Smooth muscle cell (in vitro differentiated cells): ENCODE measurements at regions not wholly inside any gene's neighbourhood (a gene's known extent, or its start where the extent isn't known, plus 50 kb on each side); places are given as distances from the start of the nearest gene placed in this dataset.

Experiments used
- DNase-seq: peaks from one replicate; lab custom pipeline; 2025; ENCODE audit not compliant: unreplicated experiment; lab: John Stamatoyannopoulos, UW
- H2AFZ ChIP-seq: fragments of 200-600 bp; sonication (generic); 2 replicates; pipeline ENCODE4 v1.6.0; 2016; ENCODE audit warnings: antibody characterized with exemption, low read depth, mild to moderate bottlenecking
- H3F3A ChIP-seq: fragments of 200-600 bp; sonication (generic); 2 replicates; pipeline ENCODE4 v1.6.0; 2017; ENCODE audit warnings: antibody characterized with exemption, low read depth
- H3K27ac ChIP-seq: fragments of 200-600 bp; sonication (generic); 2 replicates; pipeline ENCODE4 v1.5.1; 2016; ENCODE audit warnings: low read depth, mild to moderate bottlenecking
- H3K27me3 ChIP-seq: fragments of 200-600 bp; sonication (generic); 2 replicates; pipeline ENCODE4 v1.6.1; 2016; ENCODE audit warnings: low read depth, mild to moderate bottlenecking
- H3K36me3 ChIP-seq: fragments of 200-600 bp; sonication (generic); 2 replicates; pipeline ENCODE4 v1.5.1; 2016; ENCODE audit warnings: low read depth
- H3K4me1 ChIP-seq: fragments of 200-600 bp; sonication (generic); 2 replicates; pipeline ENCODE4 v1.5.1; 2016; ENCODE audit warnings: low read depth
- H3K4me2 ChIP-seq: fragments of 200-600 bp; sonication (generic); 2 replicates; pipeline ENCODE4 v1.6.0; 2016; ENCODE audit warnings: mild to moderate bottlenecking
- H3K4me3 ChIP-seq: fragments of 200-600 bp; sonication (generic); 2 replicates; pipeline ENCODE4 v1.5.1; 2016; ENCODE audit warnings: mild to moderate bottlenecking
- H3K79me2 ChIP-seq: fragments of 200-600 bp; sonication (generic); 2 replicates; pipeline ENCODE4 v1.6.0; 2016; ENCODE audit warnings: low read depth, mild to moderate bottlenecking
- H3K9ac ChIP-seq: fragments of 200-600 bp; sonication (generic); 2 replicates; pipeline ENCODE4 v1.6.0; 2016; ENCODE audit warnings: low read depth
- H3K9me3 ChIP-seq: fragments of 200-600 bp; sonication (generic); replicated peaks from 2 replicates; pipeline ENCODE4 v1.5.1; 2016; ENCODE audit warnings: low read depth
- H4K20me1 ChIP-seq: fragments of 200-600 bp; sonication (generic); 2 replicates; pipeline ENCODE4 v1.6.0; 2016; ENCODE audit warnings: low read depth
- CTCF ChIP-seq: fragments of 200-600 bp; sonication (generic); IDR thresholded peaks from 2 replicates; pipeline ENCODE4 v1.5.1; 2017; ENCODE audit warnings: borderline replicate concordance, mild to moderate bottlenecking, antibody characterized with exemption; ENCODE audit not compliant: insufficient read depth, poor library complexity, severe bottlenecking
- WGBS: methylation state at CpG from one replicate; pipeline ENCODE4 v1.1.7; 2016; ENCODE audit warnings: low lambda C conversion rate; 5-methylcytosine and 5-hydroxymethylcytosine counted together

- 90% methylated on average over 4 of the region's 4 CpGs for WGBS
- H4K20me1 ChIP-seq, result no peaks in the 10 kb centered on the region
- TF ChIP-seq CTCF, result no peak
- H3K27me3 ChIP-seq, result peaks cover 7% of the 10 kb centered on the region
- H3K9me3 ChIP-seq, result no peaks in the 10 kb centered on the region
- no peak overlapping the region for H3K4me2 ChIP-seq
- H3K27ac ChIP-seq, result no peak overlapping the region
- H3K4me3 ChIP-seq, result no peak overlapping the region
- no peak overlapping the region for H2AFZ ChIP-seq
- DNase-seq, result no peak
- H3K36me3 ChIP-seq, result no peaks in the 10 kb centered on the region
- H3K79me2 ChIP-seq, result no peaks in the 10 kb centered on the region
- H3K9ac ChIP-seq, result no peak overlapping the region
- H3K4me1 ChIP-seq, result no peaks in the 10 kb centered on the region
- H3F3A ChIP-seq, result no peaks in the 10 kb centered on the region
These were observed 73.5 kb upstream of the RASGRF1 start for GRCh38 chr15:79164043-79164442.

- no peaks in the 10 kb centered on the region for H3K9me3 ChIP-seq
- no peaks in the 10 kb centered on the region for H3K79me2 ChIP-seq
- no peak overlapping the region for H3K9ac ChIP-seq
- no peaks in the 10 kb centered on the region for H3K36me3 ChIP-seq
- no peak for DNase-seq
- H3K4me1 ChIP-seq, result no peaks in the 10 kb centered on the region
- H3K4me3 ChIP-seq, result no peak overlapping the region
- no peaks in the 10 kb centered on the region for H4K20me1 ChIP-seq
- no peak for TF ChIP-seq CTCF
- no peak overlapping the region for H3K4me2 ChIP-seq
- H2AFZ ChIP-seq, result no peak overlapping the region
- peaks cover 7% of the 10 kb centered on the region for H3K27me3 ChIP-seq
- no peak overlapping the region for H3K27ac ChIP-seq
- no peaks in the 10 kb centered on the region for H3F3A ChIP-seq
These were observed 72.8 kb upstream of the RASGRF1 start for GRCh38 chr15:79163395-79163794.

GRCh38 chr15:79161837-79162508 is 71.4 kb upstream of the RASGRF1 start:
- no peak overlapping the region for H3K4me3 ChIP-seq
- peaks cover 7% of the 10 kb centered on the region for H3K27me3 ChIP-seq
- no peaks in the 10 kb centered on the region for H4K20me1 ChIP-seq
- H3K4me2 ChIP-seq, result no peak overlapping the region
- no peak overlapping the region for H2AFZ ChIP-seq
- no peaks in the 10 kb centered on the region for H3K9me3 ChIP-seq
- TF ChIP-seq CTCF, result no peak
- H3K79me2 ChIP-seq, result no peaks in the 10 kb centered on the region
- H3K27ac ChIP-seq, result no peak overlapping the region
- no peaks in the 10 kb centered on the region for H3K36me3 ChIP-seq
- DNase-seq, result no peak
- no peak overlapping the region for H3K9ac ChIP-seq
- H3K4me1 ChIP-seq, result no peaks in the 10 kb centered on the region
- 84% methylated on average over 1 of the region's 1 CpG for WGBS
- no peaks in the 10 kb centered on the region for H3F3A ChIP-seq

- Histone ChIP-seq H3K79me2 (no peaks in the 10 kb centered on the region), H3K9me3 (no peaks in the 10 kb centered on the region), H4K20me1 (no peaks in the 10 kb centered on the region), H3K4me2 (no peak overlapping the region), H3K36me3 (no peaks in the 10 kb centered on the region), H3K4me3 (no peak overlapping the region), H3K27ac (no peak overlapping the region), H3K27me3 (peaks cover 7% of the 10 kb centered on the region), H2AFZ (no peak overlapping the region), H3F3A (no peaks in the 10 kb centered on the region), H3K4me1 (no peaks in the 10 kb centered on the region), H3K9ac (no peak overlapping the region)
- WGBS, result 83% methylated on average over 2 of the region's 2 CpGs
- DNase-seq, result no peak
- TF ChIP-seq CTCF, result no peak
These were observed 69.6 kb upstream of the RASGRF1 start for GRCh38 chr15:79160211-79160610.
